Type B pancreatic cell (in vitro differentiated cells): ENCODE measurements at regions not wholly inside any gene's neighbourhood (a gene's known extent, or its start where the extent isn't known, plus 50 kb on each side); places are given as distances from the start of the nearest gene placed in this dataset.

Source experiments
- DNase-seq: peaks from one replicate; pipeline ENCODE4 v3.0.0; 2021; ENCODE audit warnings: mixed read lengths; ENCODE audit not compliant: unreplicated experiment; ENCODE audit errors: extremely low spot score
- H3K27ac Mint-ChIP-seq: 2 replicates; pipeline ENCODE4 v1.8.0; 2021; ENCODE audit warnings: mild to moderate bottlenecking, mixed read lengths
- H3K27me3 Mint-ChIP-seq: 2 replicates; pipeline ENCODE4 v1.8.0; 2021; ENCODE audit warnings: mixed read lengths
- H3K36me3 Mint-ChIP-seq: 2 replicates; pipeline ENCODE4 v1.8.0; 2021; ENCODE audit warnings: mixed read lengths
- H3K4me1 Mint-ChIP-seq: one replicate; pipeline ENCODE4 v1.8.0; 2021; ENCODE audit warnings: mixed read lengths; ENCODE audit not compliant: unreplicated experiment
- H3K4me3 Mint-ChIP-seq: 2 replicates; pipeline ENCODE4 v1.8.0; 2021; ENCODE audit warnings: mild to moderate bottlenecking, mixed read lengths
- H3K9me3 Mint-ChIP-seq: 2 replicates; pipeline ENCODE4 v1.8.0; 2021; ENCODE audit warnings: mixed read lengths
- TF ChIP-seq, protein P1 (sequence below): fragments of 200-600 bp; sonication (generic); conservative IDR thresholded peaks from 2 replicates; pipeline ENCODE4 v1.5.0; 2021; ENCODE audit warnings: antibody characterized with exemption, mild to moderate bottlenecking

DNA sequence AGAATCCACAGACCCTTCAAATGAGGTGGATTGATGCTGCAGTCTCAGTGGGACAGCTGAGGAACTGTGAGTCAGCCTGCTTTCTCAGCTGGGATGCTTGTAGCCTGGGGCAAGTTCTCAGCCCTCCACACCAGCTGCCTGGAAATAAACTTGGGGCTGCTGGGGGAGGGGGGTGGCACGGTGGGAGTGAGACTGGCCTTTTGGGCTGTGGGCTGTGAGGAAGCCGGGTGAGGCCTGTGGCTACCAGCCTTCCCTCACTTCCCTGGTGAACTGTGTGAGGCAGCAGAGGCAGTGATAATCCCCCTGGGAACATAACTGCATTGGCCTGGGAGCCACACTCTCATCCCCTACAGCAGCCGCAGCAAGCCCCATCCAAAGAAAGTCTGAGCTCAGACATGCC is 114.5 kb upstream of the GUCY1A1 start:
- Mint-ChIP-seq H3K27ac (no peak overlapping the region), H3K9me3 (peaks cover 21% of the 10 kb centered on the region), H3K36me3 (no peaks in the 10 kb centered on the region), H3K4me1 (no peaks in the 10 kb centered on the region), H3K27me3 (no peaks in the 10 kb centered on the region), H3K4me3 (no peak overlapping the region)
- no peak for DNase-seq
- TF ChIP-seq, protein P1, sequence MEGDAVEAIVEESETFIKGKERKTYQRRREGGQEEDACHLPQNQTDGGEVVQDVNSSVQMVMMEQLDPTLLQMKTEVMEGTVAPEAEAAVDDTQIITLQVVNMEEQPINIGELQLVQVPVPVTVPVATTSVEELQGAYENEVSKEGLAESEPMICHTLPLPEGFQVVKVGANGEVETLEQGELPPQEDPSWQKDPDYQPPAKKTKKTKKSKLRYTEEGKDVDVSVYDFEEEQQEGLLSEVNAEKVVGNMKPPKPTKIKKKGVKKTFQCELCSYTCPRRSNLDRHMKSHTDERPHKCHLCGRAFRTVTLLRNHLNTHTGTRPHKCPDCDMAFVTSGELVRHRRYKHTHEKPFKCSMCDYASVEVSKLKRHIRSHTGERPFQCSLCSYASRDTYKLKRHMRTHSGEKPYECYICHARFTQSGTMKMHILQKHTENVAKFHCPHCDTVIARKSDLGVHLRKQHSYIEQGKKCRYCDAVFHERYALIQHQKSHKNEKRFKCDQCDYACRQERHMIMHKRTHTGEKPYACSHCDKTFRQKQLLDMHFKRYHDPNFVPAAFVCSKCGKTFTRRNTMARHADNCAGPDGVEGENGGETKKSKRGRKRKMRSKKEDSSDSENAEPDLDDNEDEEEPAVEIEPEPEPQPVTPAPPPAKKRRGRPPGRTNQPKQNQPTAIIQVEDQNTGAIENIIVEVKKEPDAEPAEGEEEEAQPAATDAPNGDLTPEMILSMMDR = no peak

DNA sequence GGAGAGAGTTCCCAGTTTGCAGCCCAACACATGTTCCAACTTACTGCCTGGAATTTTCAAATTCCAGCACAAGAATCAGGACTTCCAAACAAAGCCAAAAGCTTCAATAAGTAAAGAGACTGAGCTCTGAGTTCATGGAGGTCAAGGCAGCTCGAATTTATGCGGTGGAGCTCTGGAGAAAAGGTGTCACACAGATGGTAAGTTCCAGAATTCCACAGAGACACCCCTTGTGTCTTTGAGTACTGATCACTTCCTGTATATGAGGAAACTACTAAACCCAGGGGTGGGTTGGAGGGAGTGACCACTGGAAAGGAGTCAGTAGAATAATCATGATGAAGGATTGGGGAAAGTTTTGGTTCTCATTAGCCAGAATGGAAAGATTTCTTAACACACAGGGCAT is 118.5 kb upstream of the GUCY1A1 start:
- Mint-ChIP-seq H3K27me3 (no peaks in the 10 kb centered on the region), H3K27ac (no peak overlapping the region), H3K4me1 (no peaks in the 10 kb centered on the region), H3K9me3 (peaks cover 5% of the 10 kb centered on the region), H3K36me3 (no peaks in the 10 kb centered on the region), H3K4me3 (no peak overlapping the region)
- TF ChIP-seq, protein P1 = no peak
- DNase-seq = no peak

DNA sequence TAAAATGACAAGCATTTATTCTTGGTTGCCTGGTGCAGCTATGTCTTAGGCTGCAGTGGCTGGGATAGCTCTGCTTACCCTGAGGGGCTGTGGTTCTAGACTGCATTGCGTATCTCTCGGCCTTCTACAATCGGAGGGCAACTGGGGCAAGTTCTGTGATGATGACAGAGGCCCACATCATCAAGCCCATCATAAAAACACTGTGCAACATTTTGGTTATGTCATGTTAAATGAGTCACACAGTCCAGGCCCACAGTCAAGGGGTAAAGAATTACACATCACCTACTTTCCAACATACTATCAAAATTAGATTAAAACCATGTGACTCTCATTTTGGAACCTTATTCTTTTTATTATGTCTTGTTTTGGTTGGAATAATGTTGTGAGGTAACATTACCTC is 120.2 kb upstream of the GUCY1A1 start:
- TF ChIP-seq, protein P1 = no peak

DNA sequence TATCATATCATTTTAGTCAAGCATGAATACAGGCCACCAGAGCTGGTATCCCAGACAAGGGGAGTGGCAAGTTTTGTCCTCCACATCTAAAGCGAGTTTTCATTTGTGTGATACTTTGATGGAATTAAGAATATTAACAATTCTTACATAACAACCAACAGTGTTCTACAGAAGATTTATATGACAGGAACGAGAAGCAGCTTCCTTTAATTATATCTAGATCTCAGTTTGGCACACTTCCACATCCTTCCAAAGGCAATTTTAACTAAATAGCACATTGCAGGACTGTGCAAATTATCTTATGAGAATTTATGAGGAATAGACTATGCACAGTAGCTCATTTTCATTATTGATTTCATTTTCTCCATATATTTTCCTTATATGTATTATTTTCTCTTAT is 121.2 kb upstream of the GUCY1A1 start:
- H3K9me3 Mint-ChIP-seq = peaks cover 6% of the 10 kb centered on the region
- H3K27ac Mint-ChIP-seq = no peak overlapping the region
- no peaks in the 10 kb centered on the region for H3K36me3 Mint-ChIP-seq
- DNase-seq = no peak
- TF ChIP-seq, protein P1 = no peak
- H3K4me3 Mint-ChIP-seq = no peak overlapping the region
- H3K27me3 Mint-ChIP-seq = no peaks in the 10 kb centered on the region
- no peaks in the 10 kb centered on the region for H3K4me1 Mint-ChIP-seq

More for the DNA sequence above, 120.2 kb upstream of the GUCY1A1 start:
- H3K36me3 Mint-ChIP-seq = no peaks in the 10 kb centered on the region
- no peak for DNase-seq
- no peak overlapping the region for H3K27ac Mint-ChIP-seq
- H3K4me1 Mint-ChIP-seq = no peaks in the 10 kb centered on the region
- peaks cover 6% of the 10 kb centered on the region for H3K9me3 Mint-ChIP-seq
- no peak overlapping the region for H3K4me3 Mint-ChIP-seq
- no peaks in the 10 kb centered on the region for H3K27me3 Mint-ChIP-seq

DNA sequence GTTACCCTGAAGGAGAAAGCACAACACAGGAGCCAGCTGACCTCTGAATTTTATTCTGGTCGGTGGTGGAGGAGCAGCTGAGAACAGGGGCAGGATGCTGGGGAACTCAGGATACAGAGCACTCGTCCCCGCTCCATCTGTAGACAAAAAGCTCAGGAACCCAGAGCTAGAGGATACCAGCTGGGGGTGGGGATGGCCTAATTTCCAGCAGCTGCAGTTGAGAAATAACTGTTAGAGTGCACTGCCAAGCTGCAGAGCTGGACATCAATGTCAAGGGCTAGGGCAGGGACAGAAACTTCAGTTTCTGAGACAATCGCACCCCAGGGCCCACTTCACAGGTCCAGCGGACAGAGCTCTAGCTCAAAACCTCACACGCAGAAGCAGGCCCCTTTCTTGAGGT is 122.1 kb upstream of the GUCY1A1 start:
- TF ChIP-seq, protein P1 = no peak
- Mint-ChIP-seq H3K36me3 (no peaks in the 10 kb centered on the region), H3K4me1 (no peaks in the 10 kb centered on the region), H3K9me3 (peaks cover 6% of the 10 kb centered on the region), H3K27me3 (no peaks in the 10 kb centered on the region), H3K27ac (no peak overlapping the region), H3K4me3 (no peak overlapping the region)
- no peak for DNase-seq

DNA sequence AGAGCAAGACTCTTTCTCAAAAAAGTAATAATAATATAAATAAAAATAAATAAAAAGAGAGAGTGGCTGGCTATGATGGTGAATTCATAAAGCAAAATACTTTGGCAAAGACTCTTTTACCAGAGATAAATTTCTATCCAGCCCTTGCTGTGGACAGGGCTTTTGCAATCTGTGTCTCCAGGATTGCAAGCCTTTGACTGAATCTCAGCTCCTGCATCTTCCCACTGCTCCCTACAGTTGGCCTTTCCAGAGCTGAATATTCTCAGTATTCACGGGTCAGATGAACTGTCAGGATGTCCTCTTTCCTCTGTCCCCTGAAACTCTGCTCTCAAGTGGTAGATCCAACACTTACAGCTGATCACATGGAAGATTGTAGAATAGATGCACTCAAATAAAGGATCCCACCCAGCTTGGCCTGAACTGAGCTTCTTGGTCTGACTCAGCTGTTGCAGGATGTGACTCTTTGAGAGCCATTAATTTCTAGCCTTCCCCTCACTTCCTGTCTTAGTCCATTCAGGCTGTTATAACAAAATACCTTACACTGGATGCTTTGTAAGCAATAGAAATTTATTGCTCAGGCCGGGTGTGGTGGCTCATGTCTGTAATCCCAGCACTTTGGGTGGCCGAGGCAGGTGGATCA is 123.4 kb upstream of the GUCY1A1 start:
- H3K9me3 Mint-ChIP-seq = peaks cover 6% of the 10 kb centered on the region
- no peaks in the 10 kb centered on the region for H3K36me3 Mint-ChIP-seq
- H3K27ac Mint-ChIP-seq = no peak overlapping the region
- no peak for DNase-seq
- no peak overlapping the region for H3K4me3 Mint-ChIP-seq
- no peaks in the 10 kb centered on the region for H3K4me1 Mint-ChIP-seq
- H3K27me3 Mint-ChIP-seq = no peaks in the 10 kb centered on the region
- TF ChIP-seq, protein P1 = no peak
